Fibroblast of skin of abdomen (primary cell): ENCODE measurements at regions not wholly inside any gene's neighbourhood (a gene's known extent, or its start where the extent isn't known, plus 50 kb on each side); places are given as distances from the start of the nearest gene placed in this dataset.
"Not testable (repeated sequence)": the region's sequence is repeated elsewhere in the genome, so short reads cannot be mapped to it uniquely, and the experiment has no call there.

Source experiments
- DNase-seq: peaks from one replicate; pipeline ENCODE4 v3.0.0-alpha.2; 2013

- no peak for DNase-seq
These were observed 197.9 kb upstream of the CTNND2 start for GRCh38 chr5:12102151-12102550.

DNA sequence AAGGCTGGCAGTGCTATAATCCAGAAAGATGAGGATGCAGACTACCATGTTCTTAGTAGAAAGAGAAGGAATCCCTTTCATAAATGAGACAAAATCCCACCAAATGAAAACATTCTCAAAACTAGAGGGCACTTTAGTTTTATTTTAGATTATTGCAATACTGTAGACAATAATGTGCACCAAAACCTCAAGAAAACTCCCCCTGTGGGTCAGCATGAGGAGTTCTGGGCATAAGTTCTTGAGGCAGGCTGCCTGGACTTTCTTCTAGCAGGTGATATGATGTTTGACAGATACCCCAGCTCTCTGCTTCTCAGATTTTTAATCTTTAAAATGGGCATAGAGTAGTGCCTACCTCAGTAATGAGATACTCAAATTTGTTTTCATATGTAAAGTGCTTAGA, 196.3 kb upstream of the CTNND2 start:
- DNase-seq: no peak

DNA sequence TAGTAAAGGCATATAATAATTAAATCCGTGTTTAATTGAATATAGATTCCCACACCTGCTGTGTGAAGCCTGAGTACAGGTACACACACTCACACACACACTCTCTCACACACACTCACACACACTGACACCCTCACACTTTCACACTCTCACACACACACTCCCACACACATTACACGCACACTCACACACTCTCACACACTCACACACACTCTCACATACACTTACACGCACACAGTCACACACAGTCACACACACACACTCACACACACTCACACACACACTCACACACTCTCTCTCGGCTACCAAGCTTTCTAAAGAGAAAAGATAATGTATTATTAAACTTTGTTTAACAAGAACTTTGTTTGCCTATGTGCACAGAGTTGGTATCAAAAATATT, 195.1 kb upstream of the CTNND2 start:
- DNase-seq: no peak

DNA sequence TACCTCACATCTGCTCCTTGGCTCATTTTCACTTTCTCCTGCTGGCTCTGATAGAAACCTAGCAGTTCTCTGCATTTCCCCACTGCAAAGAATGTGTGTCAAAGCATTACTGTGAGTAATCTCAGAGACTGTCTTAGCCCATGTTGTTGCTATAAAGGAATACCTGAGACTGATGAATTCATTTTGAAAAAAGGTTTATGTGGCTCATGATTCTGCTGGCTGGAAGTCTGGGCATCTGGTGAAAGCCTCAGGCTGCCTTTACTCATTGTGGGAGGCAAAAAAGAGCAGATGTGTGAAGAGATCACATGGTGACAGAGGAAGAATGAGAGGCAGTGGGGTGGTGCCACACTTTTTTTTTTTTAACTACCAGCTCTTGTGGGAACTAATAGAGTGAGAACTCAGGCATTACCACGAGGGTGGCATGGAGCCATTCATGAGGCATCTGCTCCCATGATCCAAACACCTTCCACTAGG, 191.6 kb upstream of the CTNND2 start:
- DNase-seq: no peak

DNA sequence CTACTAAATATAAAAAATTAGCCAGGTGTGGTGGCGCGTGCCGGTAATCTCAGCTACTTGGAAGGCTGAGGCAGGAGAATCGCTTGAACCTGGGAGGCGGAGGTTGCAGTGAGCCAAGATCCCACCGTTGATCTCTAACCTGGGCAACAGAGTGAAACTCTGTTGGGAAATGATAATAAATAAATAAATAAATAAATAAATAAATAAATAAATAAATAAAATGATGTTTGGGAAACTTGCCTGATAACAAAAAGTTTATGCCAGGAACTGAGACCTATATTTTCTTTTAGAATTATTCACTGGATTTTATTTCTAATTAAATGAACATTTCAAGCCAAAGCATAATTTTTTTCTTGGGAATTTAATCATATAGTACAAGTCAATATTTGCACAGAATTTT, 189.3 kb upstream of the CTNND2 start:
- DNase-seq: no peak

- no peak for DNase-seq
These were observed 176.5 kb upstream of the CTNND2 start for GRCh38 chr5:12080761-12081160.

- not testable (repeated sequence) for DNase-seq
These were observed 174.0 kb upstream of the CTNND2 start for GRCh38 chr5:12078286-12078685.

DNA sequence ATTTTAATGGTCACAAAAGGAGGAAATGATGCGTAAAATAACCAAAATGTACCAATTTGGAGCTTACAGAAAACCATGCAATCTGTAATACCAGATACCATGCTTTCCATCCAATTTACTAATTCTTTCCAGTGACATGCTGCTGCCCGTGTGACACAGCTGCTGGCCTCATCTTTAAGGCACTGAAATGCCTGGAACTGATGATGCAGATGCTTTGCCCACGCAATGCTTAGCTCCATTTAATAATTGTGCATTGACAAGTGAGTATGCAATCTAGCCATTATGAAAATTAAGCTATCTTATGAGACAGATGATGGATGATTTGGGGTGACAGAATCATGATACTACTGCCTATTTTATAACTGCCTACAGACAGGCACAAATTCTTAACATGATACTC, 169.2 kb upstream of the CTNND2 start:
- no peak for DNase-seq

DNA sequence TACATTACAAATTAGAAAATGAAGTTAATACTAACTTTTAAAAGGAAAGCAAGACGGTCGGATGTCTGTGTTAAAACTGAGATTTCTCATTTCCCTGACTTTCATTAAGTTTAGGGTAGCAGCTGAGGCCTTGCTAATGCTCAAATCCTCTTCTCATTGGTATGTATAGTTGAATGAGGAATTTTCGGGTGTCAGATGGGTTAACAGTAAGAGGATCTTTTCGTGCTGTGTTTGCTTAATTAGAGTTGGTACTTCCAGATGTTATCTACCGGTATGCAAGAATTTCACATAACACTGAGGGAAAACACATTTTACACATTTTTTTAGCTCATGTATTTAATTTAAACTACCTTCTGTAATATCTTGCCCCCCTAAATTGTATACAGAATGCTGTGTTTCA, 168.2 kb upstream of the CTNND2 start:
- no peak for DNase-seq

- no peak for DNase-seq
These were observed 167.2 kb upstream of the CTNND2 start for GRCh38 chr5:12071455-12071854.

- DNase-seq: peak; percentile 8
These were observed 119.5 kb upstream of the CTNND2 start for GRCh38 chr5:12023614-12024241.

DNA sequence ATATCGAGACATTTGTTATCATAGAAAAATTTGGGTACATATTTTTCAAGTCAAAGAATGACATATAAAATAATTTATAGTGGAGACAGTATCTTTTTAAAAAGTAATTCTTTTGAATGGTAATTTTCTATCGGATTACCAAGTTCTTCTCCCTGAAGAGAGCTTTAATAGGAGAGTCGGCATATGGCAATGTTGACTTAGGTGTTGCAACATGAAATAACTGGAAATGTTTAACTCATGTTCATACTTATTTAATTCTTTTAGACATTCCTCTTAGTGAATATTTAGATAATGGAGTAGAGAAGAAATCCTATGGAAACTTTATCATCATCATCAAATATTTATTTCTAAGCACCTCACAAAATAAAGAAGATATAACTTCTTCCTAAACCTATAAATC, 118.2 kb upstream of the CTNND2 start:
- DNase-seq: no peak

GRCh38 chr5:12019306-12019705, 115.1 kb upstream of the CTNND2 start:
- no peak for DNase-seq

- no peak for DNase-seq
These were observed 112.8 kb upstream of the CTNND2 start for GRCh38 chr5:12017007-12017406.

GRCh38 chr5:12016159-12016746, 112.0 kb upstream of the CTNND2 start:
- no peak for DNase-seq

- no peak for DNase-seq
These were observed 109.1 kb upstream of the CTNND2 start for GRCh38 chr5:12013351-12013750.

GRCh38 chr5:12003680-12004079, 99.4 kb upstream of the CTNND2 start:
- DNase-seq: no peak

GRCh38 chr5:11998397-11998796, 94.2 kb upstream of the CTNND2 start:
- DNase-seq: no peak

- DNase-seq: no peak
These were observed 93.7 kb upstream of the CTNND2 start for GRCh38 chr5:11997942-11998341.

GRCh38 chr5:11992518-11992917, 88.3 kb upstream of the CTNND2 start:
- DNase-seq: no peak

DNA sequence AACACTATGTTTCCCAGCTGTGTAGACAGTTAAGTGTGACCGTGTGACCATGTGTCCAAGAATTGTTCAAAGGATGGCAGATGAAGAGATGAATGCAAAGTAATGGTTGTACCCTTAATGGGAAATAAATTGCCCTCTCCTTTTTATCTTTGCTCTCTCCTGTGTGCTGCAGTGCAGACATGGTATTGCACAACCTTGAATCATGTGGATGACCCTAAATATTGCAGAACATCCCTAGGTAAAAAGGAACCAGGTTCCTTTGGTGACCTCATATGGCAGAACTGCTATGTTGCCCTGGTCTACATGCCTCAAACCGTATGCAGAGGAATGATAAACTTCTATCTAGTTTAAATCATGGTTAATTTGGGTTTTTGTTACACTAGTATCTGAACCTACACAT, 81.7 kb upstream of the CTNND2 start:
- no peak for DNase-seq

GRCh38 chr5:11984196-11984595, 80.0 kb upstream of the CTNND2 start:
- DNase-seq: no peak

GRCh38 chr5:11981986-11982385, 77.7 kb upstream of the CTNND2 start:
- no peak for DNase-seq

- DNase-seq: no peak
These were observed 73.7 kb upstream of the CTNND2 start for GRCh38 chr5:11977904-11978303.

GRCh38 chr5:11973469-11973868, 69.2 kb upstream of the CTNND2 start:
- no peak for DNase-seq
